HCT116 (cell line): ENCODE measurements at regions not wholly inside any gene's neighbourhood (a gene's known extent, or its start where the extent isn't known, plus 50 kb on each side); places are given as distances from the start of the nearest gene placed in this dataset.

Experiments used
- ATAC-seq: fragments of 200-7000 bp; cut with Tn5 transposase; 2 replicates; pipeline ENCODE4 v1.9.1; 2020; ENCODE audit warnings: mild to moderate bottlenecking, moderate library complexity
- BruUV-seq: library from RNA; stranded (reverse); fragments of 400-500 nt; replicated peaks from 2 replicates; lab custom pipeline; 2021; lab: Mats Ljungman, UMichigan
- CTCF ChIA-PET: fragments of 300-600 bp; sonication (Branson Sonifier 250); formaldehyde crosslinking; loops from one replicate; lab custom pipeline; 2021; ENCODE audit warnings: antibody characterized with exemption; lab: Charles Lee
- POLR2A ChIA-PET: fragments of 300-600, 350-600 bp; sonication (Branson Sonifier 250); formaldehyde crosslinking; loops from one replicate; lab custom pipeline; 2021; ENCODE audit warnings: antibody characterized with exemption; lab: Charles Lee
- RAD21 ChIA-PET, 2 experiments: fragments of 300-600 bp; sonication (Branson Sonifier 250); formaldehyde crosslinking; loops; one replicate each; lab custom pipeline; 2023; ENCODE audit warnings: low total read pairs in 2 of 2; ENCODE audit not compliant: uncharacterized antibody in 2 of 2, unreplicated experiment in 2 of 2, low non-redundant PET in 1 of 2; lab: Charles Lee
- DNase-seq: peaks from one replicate; pipeline ENCODE4 v3.0.0-alpha.2; 2010; ENCODE audit warnings: low read depth, low spot score
- H2AFZ ChIP-seq: fragments of 200-600 bp; shearing (Covaris generic), sonication (generic); 2 replicates; pipeline ENCODE4 v1.6.1; 2017; ENCODE audit warnings: low read depth, mixed run types, mixed read lengths, antibody characterized with exemption, low read length; ENCODE audit not compliant: poor library complexity, severe bottlenecking
- H3K27ac ChIP-seq: 2 replicates; pipeline ENCODE4 v1.5.1; 2012; ENCODE audit warnings: low read depth, low read length
- H3K27me3 ChIP-seq: fragments of 200-600 bp; sonication (generic); 2 replicates; pipeline ENCODE4 v1.6.1; 2016; ENCODE audit warnings: mixed run types, low read length, mixed read lengths; ENCODE audit not compliant: insufficient read depth
- H3K36me3 ChIP-seq, 2 experiments: fragments of 200-500 bp in 1 of 2; fragments of 200-600 bp in 1 of 2; sonication (Bioruptor generic) in 1 of 2; sonication (generic) in 1 of 2; 2 replicates each; pipeline versions ENCODE4 v1.5.1 to v1.6.1; 2014 to 2016; ENCODE audit warnings: low read length in 2 of 2, inconsistent platforms in 1 of 2, mixed read lengths in 1 of 2, mixed run types in 1 of 2; ENCODE audit not compliant: insufficient read depth in 2 of 2, control insufficient read depth in 1 of 2
- H3K4me1 ChIP-seq, 2 experiments: fragments of 200-600 bp in 1 of 2; sonication (generic) in 1 of 2; 2 replicates each; pipeline versions ENCODE4 v1.5.1 to v1.6.1; 2012 to 2017; ENCODE audit warnings: low read length in 2 of 2, inconsistent platforms in 1 of 2, mild to moderate bottlenecking in 1 of 2, mixed read lengths in 1 of 2, mixed run types in 1 of 2, moderate library complexity in 1 of 2; ENCODE audit not compliant: insufficient read depth in 2 of 2, control insufficient read depth in 1 of 2
- H3K4me2 ChIP-seq: fragments of 200-600 bp; sonication (generic); 2 replicates; pipeline ENCODE4 v1.6.1; 2017; ENCODE audit warnings: mixed run types, low read length, mixed read lengths
- H3K4me3 ChIP-seq, 2 experiments: fragments of 200-600 bp in 1 of 2; sonication (generic) in 1 of 2; replicated peaks in 1 of 2; 2 replicates each; pipeline ENCODE4 v1.5.1; 2011 to 2016; ENCODE audit warnings: low read length in 2 of 2, control low read depth in 1 of 2, low read depth in 1 of 2, mild to moderate bottlenecking in 1 of 2, mixed read lengths in 1 of 2, mixed run types in 1 of 2
- H3K79me2 ChIP-seq: fragments of 200-600 bp; sonication (generic); 2 replicates; pipeline ENCODE4 v1.6.1; 2017; ENCODE audit warnings: mild to moderate bottlenecking, mixed run types, low read length, moderate library complexity, mixed read lengths; ENCODE audit not compliant: insufficient read depth
- H3K9ac ChIP-seq: fragments of 200-600 bp; sonication (generic); 2 replicates; pipeline ENCODE4 v1.6.1; 2016; ENCODE audit warnings: low read length, mixed read lengths
- H3K9me2 ChIP-seq: fragments of 200-600 bp; sonication (generic), shearing (Covaris generic); 2 replicates; pipeline ENCODE4 v1.6.1; 2017; ENCODE audit warnings: mixed run types, mild to moderate bottlenecking, moderate library complexity; ENCODE audit not compliant: insufficient read depth
- H3K9me3 ChIP-seq, 2 experiments: fragments of 200-500 bp in 1 of 2; fragments of 200-600 bp in 1 of 2; sonication (Bioruptor generic) in 1 of 2; sonication (generic) in 1 of 2; 2 replicates each; pipeline ENCODE4 v1.6.1; 2014 to 2017; ENCODE audit warnings: low read length in 2 of 2, mixed read lengths in 2 of 2, inconsistent platforms in 1 of 2, low read depth in 1 of 2, mild to moderate bottlenecking in 1 of 2, mixed run types in 1 of 2, moderate library complexity in 1 of 2; ENCODE audit not compliant: control insufficient read depth in 1 of 2, insufficient read depth in 1 of 2
- H4K20me1 ChIP-seq: fragments of 200-600 bp; sonication (generic), shearing (Covaris generic); 2 replicates; pipeline ENCODE4 v1.6.1; 2017; ENCODE audit warnings: mixed run types, mild to moderate bottlenecking, moderate library complexity; ENCODE audit not compliant: insufficient read depth
- ATF3 ChIP-seq: IDR thresholded peaks from 2 replicates; pipeline ENCODE4 v1.6.1; 2012
- CBX3 ChIP-seq: IDR thresholded peaks from 2 replicates; pipeline ENCODE4 v1.6.1; 2012; ENCODE audit warnings: low read depth
- CEBPB ChIP-seq: IDR thresholded peaks from 2 replicates; pipeline ENCODE4 v1.6.1; 2012; ENCODE audit warnings: low read depth
- CTCF ChIP-seq, 3 experiments: fragments of 200-600 bp in 1 of 3; sonication (generic) in 1 of 3; IDR thresholded peaks in 2 of 3; conservative IDR thresholded peaks in 1 of 3; 2 replicates each; pipeline ENCODE4 v1.5.1; 2012 to 2017; ENCODE audit warnings: low read depth in 2 of 3, low read length in 2 of 3, antibody characterized with exemption in 1 of 3, borderline replicate concordance in 1 of 3, control low read depth in 1 of 3, mild to moderate bottlenecking in 1 of 3, mixed read lengths in 1 of 3, mixed run types in 1 of 3, moderate library complexity in 1 of 3; ENCODE audit not compliant: insufficient read depth in 1 of 3
- ELF1 ChIP-seq: IDR thresholded peaks from 2 replicates; pipeline ENCODE4 v1.6.1; 2012; ENCODE audit warnings: low read depth, borderline replicate concordance
- EZH2 ChIP-seq: fragments of 200-600 bp; sonication (generic); IDR thresholded peaks from 2 replicates; pipeline ENCODE4 v1.6.1; 2017; ENCODE audit warnings: antibody characterized with exemption, mixed run types
- EZH2phosphoT487 ChIP-seq: fragments of 200-600 bp; IDR thresholded peaks from 2 replicates; pipeline ENCODE4 v1.6.1; 2018; ENCODE audit warnings: antibody characterized with exemption, borderline replicate concordance
- FOSL1 ChIP-seq: IDR thresholded peaks from 2 replicates; pipeline ENCODE4 v1.6.1; 2012; ENCODE audit warnings: low read depth
- JUND ChIP-seq: IDR thresholded peaks from 2 replicates; pipeline ENCODE4 v1.6.1; 2012
- MAX ChIP-seq: IDR thresholded peaks from 2 replicates; pipeline ENCODE4 v1.6.1; 2012
- POLR2AphosphoS5 ChIP-seq: IDR thresholded peaks from 2 replicates; pipeline ENCODE4 v1.6.1; 2011; ENCODE audit warnings: mild to moderate bottlenecking, low read depth, low read length, moderate library complexity
- RAD21 ChIP-seq: IDR thresholded peaks from 2 replicates; pipeline ENCODE4 v1.6.1; 2012; ENCODE audit warnings: low read depth, mild to moderate bottlenecking
- REST ChIP-seq: IDR thresholded peaks from 2 replicates; pipeline ENCODE4 v1.6.1; 2012; ENCODE audit warnings: low read depth
- SIN3A ChIP-seq: IDR thresholded peaks from 2 replicates; pipeline ENCODE4 v1.6.1; 2012; ENCODE audit warnings: low read depth
- SP1 ChIP-seq: IDR thresholded peaks from 2 replicates; pipeline ENCODE4 v1.6.1; 2012; ENCODE audit warnings: low read depth
- SRF ChIP-seq: IDR thresholded peaks from 2 replicates; pipeline ENCODE4 v1.6.1; 2012; ENCODE audit warnings: low read depth
- TCF7L2 ChIP-seq: IDR thresholded peaks from 2 replicates; pipeline ENCODE4 v1.7.0; 2011; ENCODE audit warnings: borderline replicate concordance, inconsistent platforms; ENCODE audit not compliant: insufficient read depth, insufficient read length; ENCODE audit errors: extremely low read depth
- YY1 ChIP-seq: IDR thresholded peaks from 2 replicates; pipeline ENCODE4 v1.6.1; 2011; ENCODE audit warnings: low read length, low read depth, moderate library complexity, mild to moderate bottlenecking; ENCODE audit not compliant: insufficient replicate concordance; ENCODE audit errors: extremely low read depth
- ZFX ChIP-seq: fragments of 450-650 bp; IDR thresholded peaks from 2 replicates; pipeline ENCODE4 v1.6.1; 2017
- ZNF274 ChIP-seq: fragments of 200-500 bp; sonication (Bioruptor generic); IDR thresholded peaks from 2 replicates; pipeline ENCODE4 v1.6.1; 2014; ENCODE audit warnings: mild to moderate bottlenecking, low read depth, low read length, inconsistent platforms
- intact Hi-C: fragments of 100-400 bp; cut with micrococcal nuclease; formaldehyde crosslinking; loops from 2 replicates; pipeline ENCODE4 v1.10.0; 2022

- peak overlapping the region; percentile 83 for H2AFZ ChIP-seq
- no peaks in the 10 kb centered on the region for H3K9me3 ChIP-seq
- no peaks in the 10 kb centered on the region for H3K27me3 ChIP-seq
- no peaks in the 10 kb centered on the region for H3K4me1 ChIP-seq
- no peaks in the 10 kb centered on the region for H3K9me2 ChIP-seq
- intact Hi-C loops: loop anchor here (1.0 to 5.0 kb wide), 3 partner anchors 630 to 795 kb away; no protein-coding TSS in a partner anchor
- CTCF ChIA-PET: interaction anchor here (1.4 kb wide), 1 partner anchor 931 kb away, joined by 3 read pairs; no protein-coding TSS in a partner anchor
- BruUV-seq: no TSS peak
- no peak overlapping the region for H3K4me2 ChIP-seq
- H3K4me3 ChIP-seq: no peak overlapping the region
- POLR2A ChIA-PET: no interaction called here
- H3K36me3 ChIP-seq: no peaks in the 10 kb centered on the region
- no peak overlapping the region for H3K9ac ChIP-seq
- no peak overlapping the region for H3K27ac ChIP-seq
- ATAC-seq (peak; percentile 67), DNase-seq (peak; percentile 40)
- no peaks in the 10 kb centered on the region for H4K20me1 ChIP-seq
- TF ChIP-seq EZH2phosphoT487 (no peak), TCF7L2 (no peak), YY1 (no peak), CTCF (IDR thresholded peaks at IDR 0.05 in 2 of 3, conservative IDR thresholded peaks at IDR 0.05 in 1 of 3; ENCODE audit: borderline replicate concordance in 1 of 3, insufficient read depth in 1 of 3, low read depth in 2 of 3, low read length in 2 of 3) (peak; percentile 66 to 87 (median 75); a peak in 5 of 6 replicates), SIN3A (no peak), REST (no peak), ELF1 (no peak), SP1 (0 out of 2 replicates have a peak, but pooled peaks have one; percentile 13), EZH2 (no peak), CEBPB (no peak), POLR2AphosphoS5 (no peak), ATF3 (no peak), ZNF274 (no peak), RAD21 (peak; percentile 79), SRF (no peak), CBX3 (no peak), MAX (no peak), ZFX (no peak), JUND (no peak), FOSL1 (no peak)
- H3K79me2 ChIP-seq: no peaks in the 10 kb centered on the region
- RAD21 ChIA-PET: interaction anchor here in 1 of 2 experiments (1.0 kb wide), 1 partner anchor 88 kb away, joined by 3 read pairs; no protein-coding TSS in a partner anchor
These were observed 475.4 kb upstream of the NR5A2 start for GRCh38 chr1:199551967-199552565.
